Right lobe of liver (tissue), 6 donors: ENCODE measurements at regions not wholly inside any gene's neighbourhood (a gene's known extent, or its start where the extent isn't known, plus 50 kb on each side); places are given as distances from the start of the nearest gene placed in this dataset.

ENCODE experiments used
- ATAC-seq, 4 donors: fragments of 200-7000 bp; cut with Tn5 transposase; one replicate each; pipeline ENCODE4 v1.9.1; 2020; ENCODE audit warnings: mild to moderate bottlenecking in 4 of 4, moderate library complexity in 4 of 4
- DNase-seq, 3 donors: peaks; one replicate each; pipeline ENCODE4 v3.0.0-alpha.2; 2020
- H3K27ac ChIP-seq, 3 donors: fragments of 200-600 bp; one replicate each; pipeline ENCODE4 v1.8.0; 2022
- H3K27me3 ChIP-seq, 2 donors: fragments of 200-600 bp; one replicate each; pipeline ENCODE4 v1.8.0; 2022
- H3K36me3 ChIP-seq, 4 donors: fragments of 200-600 bp; sonication (generic) in 1 of 4; one replicate each; pipeline versions ENCODE4 v1.5.1 to v1.8.0; 2017 to 2022; ENCODE audit warnings: control low read depth in 1 of 4
- H3K4me1 ChIP-seq, 4 donors: fragments of 200-600 bp; sonication (generic) in 1 of 4; one replicate each; pipeline versions ENCODE4 v1.5.1 to v1.8.0; 2017 to 2022; ENCODE audit warnings: control low read depth in 1 of 4
- H3K4me3 ChIP-seq, 3 donors: fragments of 200-600 bp; one replicate each; pipeline ENCODE4 v1.8.0; 2022
- H3K9me3 ChIP-seq, 4 donors: fragments of 200-600 bp; sonication (generic) in 1 of 4; one replicate each; pipeline versions ENCODE4 v1.5.1 to v1.8.0; 2017 to 2022; ENCODE audit warnings: control low read depth in 1 of 4
- POLR2A ChIP-seq: fragments of 450-650 bp; IDR thresholded peaks from one replicate; pipeline ENCODE4 v1.6.1; 2017; ENCODE audit warnings: antibody characterized with exemption, mild to moderate bottlenecking
- WGBS: methylation state at CpG from one replicate; pipeline ENCODE4 v1.1.6; 2018; ENCODE audit warnings: low coverage, low lambda C conversion rate; ENCODE audit not compliant: insufficient coverage; ENCODE audit errors: missing lambda C conversion rate; 5-methylcytosine and 5-hydroxymethylcytosine counted together
- intact Hi-C, 2 donors: fragments of 100-400 bp; cut with DNase I; formaldehyde crosslinking; loops; one replicate each; pipeline versions ENCODE4 v1.11.2 to v1.14.1; 2022
- TF ChIP-seq, protein P1 (sequence below), 4 donors: fragments of 200-600 bp in 3 of 4; fragments of 450-650 bp in 1 of 4; IDR thresholded peaks; one replicate each; pipeline versions ENCODE4 v1.5.1 to v1.8.0; 2016 to 2022; ENCODE audit warnings: antibody characterized with exemption in 4 of 4, mild to moderate bottlenecking in 2 of 4
- donor health status: DM: no; HTN: yes; CAD: no.
- donor health status: DM: no; HTN: no; CAD: no.
- donor health status: DM: no; HTN: no; CAD: no.
- donor health status: DM: no; HTN: yes; CAD: no.
- donor health status: DM: no; HTN: yes; CAD: no.

DNA sequence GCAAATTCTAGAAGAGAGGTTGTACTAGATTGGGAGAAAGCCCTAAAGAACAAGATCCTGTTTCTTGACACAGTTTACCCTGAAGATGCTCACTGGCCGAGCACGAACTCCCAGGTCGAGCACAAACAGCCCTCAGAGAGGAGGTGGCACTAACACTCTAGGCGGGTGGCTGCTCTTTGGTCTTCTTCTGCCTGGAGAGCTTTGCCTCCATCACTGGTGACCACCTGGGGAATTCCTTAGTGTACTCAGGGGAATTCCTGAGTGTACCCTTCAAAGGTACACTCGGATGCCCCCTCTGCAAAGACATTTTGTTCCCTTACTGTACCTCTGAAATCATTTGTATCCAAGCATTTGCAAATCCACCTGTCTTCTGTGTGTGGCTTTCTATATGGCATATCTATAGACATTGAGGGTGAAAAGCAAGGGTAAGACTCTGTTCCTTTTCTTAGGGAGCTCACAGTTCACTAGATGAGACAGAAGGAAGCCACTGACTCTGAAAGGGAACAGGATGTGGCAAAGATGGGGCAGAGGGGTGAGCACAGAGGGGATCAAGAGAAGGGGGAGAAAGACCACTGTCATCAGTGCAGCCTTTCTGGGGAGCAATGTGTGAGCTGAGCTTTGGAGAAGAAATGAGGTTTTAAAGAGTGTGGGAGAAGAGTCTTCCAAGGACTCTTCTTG is 124.3 kb downstream of the GPCPD1 start:
- 27% methylated on average over 4 of the region's 5 CpGs for WGBS
- TF ChIP-seq, protein P1, sequence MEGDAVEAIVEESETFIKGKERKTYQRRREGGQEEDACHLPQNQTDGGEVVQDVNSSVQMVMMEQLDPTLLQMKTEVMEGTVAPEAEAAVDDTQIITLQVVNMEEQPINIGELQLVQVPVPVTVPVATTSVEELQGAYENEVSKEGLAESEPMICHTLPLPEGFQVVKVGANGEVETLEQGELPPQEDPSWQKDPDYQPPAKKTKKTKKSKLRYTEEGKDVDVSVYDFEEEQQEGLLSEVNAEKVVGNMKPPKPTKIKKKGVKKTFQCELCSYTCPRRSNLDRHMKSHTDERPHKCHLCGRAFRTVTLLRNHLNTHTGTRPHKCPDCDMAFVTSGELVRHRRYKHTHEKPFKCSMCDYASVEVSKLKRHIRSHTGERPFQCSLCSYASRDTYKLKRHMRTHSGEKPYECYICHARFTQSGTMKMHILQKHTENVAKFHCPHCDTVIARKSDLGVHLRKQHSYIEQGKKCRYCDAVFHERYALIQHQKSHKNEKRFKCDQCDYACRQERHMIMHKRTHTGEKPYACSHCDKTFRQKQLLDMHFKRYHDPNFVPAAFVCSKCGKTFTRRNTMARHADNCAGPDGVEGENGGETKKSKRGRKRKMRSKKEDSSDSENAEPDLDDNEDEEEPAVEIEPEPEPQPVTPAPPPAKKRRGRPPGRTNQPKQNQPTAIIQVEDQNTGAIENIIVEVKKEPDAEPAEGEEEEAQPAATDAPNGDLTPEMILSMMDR (IDR thresholded peaks at IDR 0.05) = no peak
- TF ChIP-seq POLR2A = no peak
- Histone ChIP-seq H3K27ac (no peak overlapping the region), H3K36me3 (no peaks in the 10 kb centered on the region), H3K4me3 (no peak overlapping the region), H3K4me1 (no peaks in the 10 kb centered on the region), H3K27me3 (no peaks in the 10 kb centered on the region), H3K9me3 (no peaks in the 10 kb centered on the region)
- ATAC-seq = no peak
- no peak for DNase-seq
- intact Hi-C loops = no loop called here

DNA sequence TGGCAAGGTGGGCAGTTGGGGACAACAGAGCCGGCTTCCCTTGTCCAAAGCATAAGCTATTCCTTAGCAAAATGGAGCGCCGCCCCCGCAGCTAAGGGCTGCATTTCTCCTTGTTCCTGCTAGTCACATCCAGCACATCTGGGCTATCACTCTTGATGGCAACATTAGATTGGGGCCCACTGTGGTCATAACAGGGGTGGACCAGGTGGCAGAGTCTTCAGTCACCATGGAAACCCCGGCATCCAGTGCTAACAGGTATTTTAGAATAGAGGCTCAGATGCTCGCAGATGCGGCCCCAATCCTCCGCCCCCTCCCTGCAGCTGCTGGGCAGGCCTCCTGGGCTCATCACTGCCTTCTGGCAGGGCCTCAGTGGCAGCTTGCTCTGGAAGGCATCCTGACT is 125.9 kb downstream of the GPCPD1 start:
- no peak for DNase-seq
- ATAC-seq = no peak
- no peak overlapping the region for H3K4me3 ChIP-seq
- H3K27me3 ChIP-seq = no peaks in the 10 kb centered on the region
- intact Hi-C loops = no loop called here
- TF ChIP-seq, protein P1 (IDR thresholded peaks at IDR 0.05) = no peak
- TF ChIP-seq POLR2A = no peak
- 67% methylated on average over 7 of the region's 8 CpGs for WGBS
- H3K9me3 ChIP-seq = no peaks in the 10 kb centered on the region
- H3K27ac ChIP-seq = no peak overlapping the region
- no peaks in the 10 kb centered on the region for H3K4me1 ChIP-seq
- H3K36me3 ChIP-seq = no peaks in the 10 kb centered on the region

DNA sequence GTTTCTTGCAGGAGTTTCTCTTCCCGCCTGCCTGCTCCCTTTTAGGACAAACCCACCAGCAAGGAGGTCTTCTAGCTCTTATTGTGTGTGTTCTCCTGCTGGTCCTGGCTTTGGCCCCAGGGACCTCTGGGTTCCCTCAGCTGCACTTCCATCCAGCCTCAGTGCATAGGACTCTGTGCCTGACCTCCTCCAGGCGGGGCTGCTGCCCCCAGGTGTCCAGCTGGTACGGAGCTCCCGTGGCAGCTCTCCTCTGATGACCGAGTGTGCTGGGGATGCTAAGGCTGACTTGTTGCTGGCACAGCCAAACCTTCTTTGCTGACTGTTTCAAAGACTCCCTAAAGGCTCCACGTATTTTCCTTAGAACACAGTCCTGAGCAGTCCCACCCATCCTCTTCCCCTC is 126.5 kb downstream of the GPCPD1 start:
- DNase-seq = no peak
- intact Hi-C loops = no loop called here
- Histone ChIP-seq H3K27ac (no peak overlapping the region), H3K4me3 (no peak overlapping the region), H3K36me3 (no peaks in the 10 kb centered on the region), H3K9me3 (no peaks in the 10 kb centered on the region), H3K27me3 (no peaks in the 10 kb centered on the region), H3K4me1 (no peaks in the 10 kb centered on the region)
- 60% methylated on average over 2 of the region's 6 CpGs for whole genome bisulfite sequencing
- no peak for ATAC-seq
- TF ChIP-seq POLR2A = no peak
- TF ChIP-seq, protein P1 (IDR thresholded peaks at IDR 0.05) = no peak

DNA sequence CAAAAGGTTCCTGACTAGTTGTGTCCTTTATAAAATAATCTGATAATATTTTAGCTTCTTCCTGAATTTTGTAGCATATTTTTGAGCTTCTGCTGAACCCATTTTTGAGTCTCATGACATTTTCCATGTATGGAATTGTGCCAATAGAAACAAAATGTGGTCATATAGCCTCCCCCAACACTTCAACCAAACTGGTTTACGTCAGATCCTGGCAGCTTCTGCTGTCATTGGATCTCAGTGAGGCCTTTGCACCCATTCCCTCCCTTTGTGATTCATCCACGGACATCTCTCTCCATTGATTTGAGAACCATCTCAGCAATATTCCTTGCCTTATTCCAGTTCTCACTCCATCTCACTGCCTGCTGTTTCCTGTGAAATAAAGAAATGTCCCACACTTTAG is 128.0 kb downstream of the GPCPD1 start:
- Histone ChIP-seq H3K4me3 (no peak overlapping the region), H3K27ac (no peak overlapping the region), H3K27me3 (no peaks in the 10 kb centered on the region), H3K9me3 (no peaks in the 10 kb centered on the region), H3K36me3 (no peaks in the 10 kb centered on the region), H3K4me1 (no peaks in the 10 kb centered on the region)
- DNase-seq (no peak), ATAC-seq (no peak)
- WGBS = 55% methylated on average over 2 of the region's 2 CpGs
- TF ChIP-seq POLR2A = no peak
- TF ChIP-seq, protein P1 (IDR thresholded peaks at IDR 0.05) = no peak
- intact Hi-C loops = no loop called here

DNA sequence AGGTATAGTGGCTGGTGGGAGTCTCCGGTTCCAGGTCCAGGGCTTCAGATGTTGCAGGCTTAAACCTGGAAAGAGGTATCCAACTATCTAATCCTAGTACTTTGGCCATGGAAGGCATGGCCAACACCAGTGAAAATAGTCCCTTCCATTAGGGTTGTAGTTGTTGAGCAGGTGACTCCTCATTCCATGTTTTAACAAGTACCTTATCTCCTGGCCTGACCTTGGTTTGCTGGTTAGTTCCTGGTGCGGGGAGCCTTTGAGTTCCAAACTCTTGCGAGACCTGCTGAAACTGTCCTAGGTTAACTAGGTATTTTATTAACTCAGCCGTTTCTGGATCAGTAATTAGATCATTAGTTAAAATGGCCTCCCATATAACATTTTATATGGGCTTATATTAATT is 128.9 kb downstream of the GPCPD1 start:
- H3K27ac ChIP-seq = no peak overlapping the region
- WGBS = 58% methylated on average over 3 of the region's 4 CpGs
- TF ChIP-seq, protein P1 (IDR thresholded peaks at IDR 0.05) = no peak
- no peak for TF ChIP-seq POLR2A
- no peak overlapping the region for H3K4me3 ChIP-seq
- DNase-seq (no peak), ATAC-seq (no peak)
- intact Hi-C loops = no loop called here
- no peaks in the 10 kb centered on the region for H3K27me3 ChIP-seq
- no peaks in the 10 kb centered on the region for H3K36me3 ChIP-seq
- no peaks in the 10 kb centered on the region for H3K4me1 ChIP-seq
- no peaks in the 10 kb centered on the region for H3K9me3 ChIP-seq
